Stimulated activated CD4-positive, alpha-beta T cell treated with anti-CD3 and anti-CD28 coated beads, Interleukin-15, amount 100 ng/mL, for 48 hours (primary cell): ENCODE measurements at regions not wholly inside any gene's neighbourhood (a gene's known extent, or its start where the extent isn't known, plus 50 kb on each side); places are given as distances from the start of the nearest gene placed in this dataset.
"Not testable (repeated sequence)": the region's sequence is repeated elsewhere in the genome, so short reads cannot be mapped to it uniquely, and the experiment has no call there.

Experiments
- DNase-seq, 2 donors: peaks; one replicate each; pipeline ENCODE4 v3.0.0-alpha.2; 2020; ENCODE audit warnings: low read depth in 2 of 2

DNA sequence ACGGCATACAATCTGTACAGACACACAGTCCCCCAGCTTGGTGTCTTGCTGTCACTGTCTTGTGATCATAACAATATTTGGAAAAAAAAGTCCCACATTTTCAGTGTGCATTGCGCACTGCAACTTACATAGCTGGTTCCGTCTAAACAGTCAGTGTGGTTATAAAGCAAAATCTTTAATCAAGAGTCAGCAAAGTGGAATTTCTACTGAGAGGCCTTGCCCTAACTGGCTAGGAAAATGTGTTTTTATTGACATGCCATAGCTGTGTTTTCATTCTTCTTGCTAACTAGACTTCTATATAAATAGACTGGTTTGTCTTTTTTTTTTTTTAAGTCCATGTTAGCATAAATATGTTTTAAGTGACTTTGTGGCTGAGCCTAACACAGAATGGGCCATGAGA lies 174.8 kb downstream of the POLR2M start:
- no peak for DNase-seq

DNA sequence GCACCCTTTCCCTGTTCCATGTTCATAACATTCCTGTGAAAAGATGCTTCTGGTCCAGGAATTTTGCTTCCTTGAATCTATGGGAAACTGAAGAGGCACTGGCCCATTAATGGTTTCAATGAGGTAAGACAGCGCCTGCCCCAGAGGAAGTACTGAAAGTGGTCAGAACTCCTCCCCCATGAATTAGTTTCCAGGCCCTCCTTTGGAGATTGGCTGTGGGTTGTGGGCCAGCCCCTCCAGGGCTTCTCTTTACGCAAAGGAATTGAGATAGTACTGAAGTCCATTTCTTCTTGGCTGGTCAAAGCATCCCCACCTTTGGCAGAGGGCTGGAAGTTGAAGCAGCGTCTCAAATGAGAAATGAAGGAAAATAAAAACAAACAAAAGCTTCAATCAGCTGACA lies 175.5 kb downstream of the POLR2M start:
- no peak for DNase-seq

DNA sequence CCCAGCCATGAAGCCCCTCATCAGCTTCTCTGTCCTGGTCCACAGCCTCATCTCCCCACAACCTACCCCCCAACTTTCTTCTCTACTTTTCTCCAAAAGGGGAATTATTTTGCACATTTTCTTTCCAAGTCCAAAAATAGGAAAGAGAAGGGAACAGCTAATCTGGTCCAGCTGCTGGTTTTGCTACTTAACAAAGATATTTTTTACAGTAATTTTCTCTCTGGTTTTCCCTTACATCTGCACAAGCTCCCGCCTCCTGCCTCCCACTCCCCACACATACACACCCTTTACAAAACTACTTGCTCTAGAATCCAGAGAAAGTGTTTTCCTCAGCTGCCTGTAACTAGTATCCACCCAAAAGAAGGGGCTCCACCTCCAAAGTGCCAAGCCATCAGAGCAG lies 177.2 kb downstream of the POLR2M start:
- DNase-seq = no peak

DNA sequence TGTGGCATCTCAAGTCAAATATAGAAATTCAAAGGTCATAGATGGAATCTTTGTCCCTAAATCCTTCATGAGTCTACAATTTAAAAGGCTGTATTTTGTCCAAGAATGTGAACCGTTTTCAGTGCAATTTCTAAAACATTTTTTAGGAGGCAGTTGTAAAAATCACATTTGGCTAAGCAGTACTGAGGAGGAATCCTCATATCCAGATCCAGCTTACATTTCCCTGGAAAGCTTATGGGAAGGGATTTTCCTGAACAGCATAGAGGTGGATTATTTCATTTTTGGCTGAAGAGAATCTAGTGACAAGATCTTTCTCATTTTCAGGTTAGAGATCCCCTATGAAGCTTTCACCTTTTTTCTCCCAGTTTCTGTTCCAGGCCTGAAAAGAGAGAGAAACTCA lies 178.4 kb downstream of the POLR2M start:
- no peak for DNase-seq

DNA sequence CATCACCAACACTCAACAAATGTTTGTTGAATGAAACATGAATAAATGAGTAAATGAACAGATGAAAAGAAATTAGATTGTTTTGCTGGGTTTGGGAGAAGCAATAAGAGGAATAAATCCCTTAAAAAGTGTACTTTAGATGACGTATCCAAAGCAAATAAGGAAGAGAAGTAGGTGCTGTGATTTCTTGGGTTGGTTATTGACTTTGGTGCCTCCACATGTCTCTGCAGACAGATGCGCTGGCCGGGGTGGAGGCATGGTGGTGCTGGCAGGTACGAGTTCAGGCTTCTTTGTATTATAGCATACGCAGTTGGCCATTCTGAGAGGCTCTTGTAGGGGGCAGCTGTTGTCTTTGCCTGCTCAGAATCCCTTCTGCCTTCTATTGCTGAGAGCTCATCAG lies 178.9 kb downstream of the POLR2M start:
- DNase-seq = no peak

DNA sequence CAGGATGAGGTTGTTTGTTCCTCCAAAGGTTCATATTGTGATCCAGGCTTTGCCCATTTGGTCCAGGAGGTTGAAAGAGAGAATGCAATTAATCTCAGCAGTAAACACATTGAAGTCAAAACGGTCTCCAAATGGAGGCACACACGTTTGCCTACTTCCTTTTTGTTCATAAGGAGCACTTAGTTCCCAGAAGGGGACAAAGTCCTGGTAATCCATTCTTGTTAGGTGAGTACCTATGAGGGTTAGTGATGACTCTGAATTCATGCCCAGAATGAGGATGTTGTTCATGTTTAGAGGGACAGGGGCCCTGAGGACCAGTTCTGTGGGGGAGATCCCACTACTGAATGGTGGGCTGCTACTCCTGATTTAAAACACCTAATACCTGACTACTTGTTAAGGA lies 177.7 kb downstream of the ALDH1A2 start:
- DNase-seq = no peak

DNA sequence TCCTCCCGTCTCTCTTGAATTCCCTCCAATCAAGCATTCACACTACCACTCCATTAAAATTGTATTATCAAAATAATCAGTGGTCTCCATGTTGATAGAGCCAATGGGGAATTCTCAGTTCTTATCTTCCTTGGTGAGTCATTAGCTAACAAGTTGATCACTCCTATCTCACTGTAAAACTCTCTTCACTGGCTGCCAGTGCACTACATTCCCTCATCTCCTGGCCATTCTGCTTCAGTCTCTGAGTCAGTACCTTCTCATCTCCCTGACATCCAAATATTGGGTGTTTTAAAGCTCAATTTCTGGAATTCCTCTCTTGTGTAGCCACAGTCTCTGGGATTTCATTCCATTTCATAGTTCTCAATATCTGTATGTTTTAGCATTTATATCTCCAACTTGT lies 175.2 kb downstream of the ALDH1A2 start:
- no peak for DNase-seq

DNA sequence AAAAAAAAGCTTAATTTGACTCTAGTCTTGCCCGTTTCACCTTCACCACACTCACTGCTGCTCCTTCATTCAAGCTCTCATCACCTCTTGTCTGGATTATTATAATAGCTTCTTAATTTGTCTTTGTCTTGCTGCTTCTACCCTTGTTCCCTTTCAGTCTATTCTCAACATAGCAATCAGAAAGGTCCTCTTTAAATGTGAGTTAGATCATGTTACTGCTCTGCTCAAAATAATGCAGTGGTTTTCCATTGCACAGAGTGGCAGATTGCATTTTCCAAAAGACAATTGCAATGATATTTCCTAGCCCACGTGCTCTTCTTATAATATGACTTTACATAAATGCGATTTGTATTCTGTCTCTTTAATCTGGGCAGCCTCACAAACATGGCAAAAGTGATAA lies 174.6 kb downstream of the ALDH1A2 start:
- DNase-seq = no peak

DNA sequence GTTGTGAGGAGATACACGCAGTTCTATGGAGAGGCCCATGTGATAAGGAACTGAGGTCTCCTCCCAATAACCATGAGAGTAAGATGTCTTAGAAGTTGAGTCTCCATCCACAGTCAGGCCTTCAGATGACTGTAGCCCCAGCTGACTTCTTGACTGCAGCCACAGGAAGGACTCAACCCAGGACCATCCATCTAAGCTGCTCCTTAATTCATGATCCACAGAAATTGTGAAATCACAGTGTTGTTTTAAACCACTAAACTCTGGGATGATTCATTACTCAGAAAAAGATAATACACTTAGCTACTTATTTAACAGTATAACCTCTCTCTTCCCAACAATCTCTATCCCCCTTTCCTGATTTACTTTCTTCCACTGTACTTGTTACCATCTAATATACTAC lies 173.3 kb downstream of the ALDH1A2 start:
- no peak for DNase-seq

DNA sequence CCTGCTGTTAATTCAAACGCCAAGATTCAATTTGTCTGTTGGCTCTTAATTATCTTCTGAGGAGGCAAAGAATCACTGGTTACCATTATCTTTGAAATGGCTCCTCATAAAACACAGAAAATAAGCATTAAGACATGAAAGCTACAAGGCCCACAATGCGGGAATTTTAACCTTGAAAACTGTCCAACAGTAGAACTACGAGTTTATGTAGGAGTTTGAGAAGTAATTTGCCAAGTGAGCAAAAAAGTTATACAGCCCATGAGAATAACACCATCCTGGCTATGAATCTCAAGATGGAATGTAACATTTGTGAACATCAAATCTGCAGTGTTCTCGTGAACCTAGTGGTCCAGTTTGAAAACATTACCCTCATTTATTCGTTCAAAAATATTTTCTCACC lies 172.5 kb downstream of the ALDH1A2 start:
- no peak for DNase-seq

DNA sequence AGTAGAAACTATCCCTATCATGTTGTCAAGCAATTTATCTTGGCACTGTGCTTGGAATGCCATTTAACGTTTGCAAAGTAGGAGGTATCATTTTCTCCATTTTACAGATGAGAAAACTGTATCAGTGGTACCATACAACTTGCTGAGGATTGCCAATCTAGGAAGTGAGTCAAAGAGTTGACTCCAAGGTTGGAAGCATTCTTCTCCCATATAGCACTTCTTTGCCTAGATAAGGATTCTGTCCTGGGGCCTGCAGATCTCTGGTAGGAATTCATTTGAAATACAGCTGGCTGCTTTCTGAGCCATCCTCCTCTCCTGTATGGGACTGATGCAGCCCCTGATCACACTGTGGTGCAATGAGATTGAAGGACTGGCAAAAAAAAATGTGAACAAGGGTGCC lies 170.2 kb downstream of the ALDH1A2 start:
- DNase-seq = no peak

DNA sequence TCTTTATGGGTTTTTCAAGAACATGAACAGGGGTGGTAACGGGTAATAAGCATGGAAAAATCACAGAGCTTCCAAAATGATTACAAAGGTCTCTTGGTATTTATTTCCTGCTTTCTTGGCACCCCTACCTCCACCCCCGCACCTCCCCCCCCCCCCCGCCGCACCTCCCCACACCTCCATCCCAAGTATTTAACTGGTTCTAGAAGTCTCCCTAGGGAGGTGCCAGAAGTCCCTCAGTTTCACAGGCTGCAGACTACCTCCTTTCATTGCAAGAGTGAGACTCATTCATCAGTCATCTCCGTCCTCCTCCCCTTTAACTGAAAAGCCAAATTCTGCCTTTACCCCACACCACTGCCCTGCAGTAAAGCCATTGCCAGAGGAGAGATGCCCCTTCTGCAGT lies 169.4 kb downstream of the ALDH1A2 start:
- DNase-seq = no peak

DNA sequence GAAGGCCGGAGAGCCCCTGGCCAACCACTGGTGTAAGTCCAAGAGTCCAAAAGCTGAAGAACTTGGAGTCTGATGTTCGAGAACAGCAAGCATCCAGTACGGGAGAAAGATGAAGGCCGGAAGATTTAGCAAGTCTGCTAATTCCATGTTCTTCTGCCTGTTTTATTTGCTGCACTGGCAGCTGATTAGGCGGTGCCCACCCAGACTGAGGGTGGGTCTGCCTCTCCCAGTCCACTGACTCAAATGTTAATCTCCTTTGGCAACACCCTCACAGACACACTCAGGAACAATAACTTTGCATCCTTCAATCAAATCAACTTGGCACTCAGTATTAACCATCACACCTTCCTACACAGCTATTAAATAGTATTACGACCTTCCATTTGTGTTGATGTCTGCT lies 168.6 kb downstream of the ALDH1A2 start:
- not testable (repeated sequence) for DNase-seq

DNA sequence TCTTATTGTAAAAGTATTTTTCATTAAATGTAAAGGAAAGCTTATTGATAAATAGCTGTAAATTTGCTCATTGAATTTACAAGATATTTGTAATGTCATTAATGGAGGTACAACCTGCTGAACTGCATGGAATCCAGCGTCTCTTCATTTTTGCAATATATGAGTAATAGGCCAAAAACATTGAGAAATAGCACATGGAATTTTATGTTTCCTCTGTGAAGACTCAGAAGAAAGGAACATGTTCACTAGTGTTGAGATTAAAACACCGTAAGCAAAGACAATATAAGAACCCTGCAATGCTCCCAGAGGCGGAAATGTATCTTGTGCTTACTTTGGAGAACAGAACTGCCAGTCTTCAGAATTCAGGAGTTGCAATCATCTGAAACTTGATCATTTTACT lies 167.6 kb downstream of the ALDH1A2 start:
- DNase-seq = no peak

DNA sequence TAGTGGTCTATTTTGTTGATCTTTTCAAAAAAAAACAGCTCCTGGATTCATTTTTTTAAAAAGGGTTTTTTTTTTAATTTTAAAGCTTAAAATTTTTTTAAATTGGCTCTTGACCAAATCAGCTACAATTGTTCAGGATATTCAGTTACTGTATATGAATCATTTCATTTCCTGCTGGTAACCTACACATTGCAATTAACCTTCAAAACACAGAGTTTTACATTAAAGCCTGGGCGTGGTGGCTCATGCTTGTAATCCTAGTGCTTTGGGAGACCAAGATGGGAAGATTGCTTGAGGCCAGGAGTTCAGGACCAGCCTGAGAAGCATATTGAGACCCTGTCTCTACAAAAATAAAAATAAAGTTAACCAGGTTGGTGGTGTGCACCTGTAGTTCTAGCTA lies 163.4 kb downstream of the ALDH1A2 start:
- DNase-seq = no peak
